A204.1 (cell line): ENCODE measurements at regions not wholly inside any gene's neighbourhood (a gene's known extent, or its start where the extent isn't known, plus 50 kb on each side); places are given as distances from the start of the nearest gene placed in this dataset.

Experiments
- FAIRE-seq: peaks from 2 replicates; lab custom pipeline; 2012; peaks lifted over from hg19 to GRCh38; lab: Jason Lieb, UNC

DNA sequence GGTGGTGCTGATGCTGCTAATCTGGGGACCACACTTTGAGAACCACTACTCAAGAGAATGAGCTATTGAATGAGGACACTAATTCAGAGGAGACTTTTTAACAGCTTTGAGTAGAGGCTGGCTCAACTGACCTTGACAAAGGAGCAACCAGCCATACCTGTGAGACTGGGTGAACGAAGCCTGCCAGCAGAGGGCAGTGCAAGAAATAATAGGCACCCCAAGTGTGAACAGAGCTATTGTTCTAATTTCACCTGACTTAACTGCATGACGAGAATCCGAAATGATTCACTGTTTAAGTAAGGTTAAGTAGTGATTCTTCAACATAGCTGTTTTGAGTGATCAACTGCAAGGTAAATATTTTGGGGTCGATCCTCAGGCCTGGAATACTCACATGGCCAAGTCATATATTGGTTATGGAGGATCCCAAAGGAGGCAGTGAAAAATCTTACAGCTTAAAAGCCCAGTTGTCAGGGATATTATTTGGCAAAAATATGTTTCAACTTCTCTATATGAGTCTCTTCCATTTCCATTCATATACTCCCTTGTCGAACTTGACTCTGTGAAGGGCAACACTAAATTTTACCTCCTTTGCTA, 550.5 kb upstream of the MARCKS start:
- no peak for FAIRE-seq

DNA sequence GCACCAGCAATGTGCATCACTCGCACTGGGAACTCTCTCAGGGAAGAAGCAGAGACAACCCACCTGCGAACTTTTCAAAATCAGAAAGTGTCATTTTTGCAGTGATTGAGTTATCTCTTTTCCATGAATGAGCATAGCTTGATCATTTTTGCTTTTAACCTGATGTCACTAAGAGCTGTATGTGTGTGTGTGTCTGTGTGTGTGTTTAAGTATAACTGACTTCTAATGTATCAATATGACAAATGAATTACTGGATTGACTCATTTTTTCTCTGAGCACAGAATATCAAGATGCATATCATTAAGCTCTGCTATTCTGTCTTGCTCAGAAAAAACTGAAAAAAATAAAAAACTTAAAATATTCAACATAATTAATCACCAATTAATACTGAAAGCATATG, 548.9 kb upstream of the MARCKS start:
- no peak for FAIRE-seq

- FAIRE-seq: no peak
Measured at GRCh38 chr6:113313841-113314240, 543.3 kb upstream of the MARCKS start.

- FAIRE-seq: no peak
Measured at GRCh38 chr6:113315165-113315564, 542.0 kb upstream of the MARCKS start.

DNA sequence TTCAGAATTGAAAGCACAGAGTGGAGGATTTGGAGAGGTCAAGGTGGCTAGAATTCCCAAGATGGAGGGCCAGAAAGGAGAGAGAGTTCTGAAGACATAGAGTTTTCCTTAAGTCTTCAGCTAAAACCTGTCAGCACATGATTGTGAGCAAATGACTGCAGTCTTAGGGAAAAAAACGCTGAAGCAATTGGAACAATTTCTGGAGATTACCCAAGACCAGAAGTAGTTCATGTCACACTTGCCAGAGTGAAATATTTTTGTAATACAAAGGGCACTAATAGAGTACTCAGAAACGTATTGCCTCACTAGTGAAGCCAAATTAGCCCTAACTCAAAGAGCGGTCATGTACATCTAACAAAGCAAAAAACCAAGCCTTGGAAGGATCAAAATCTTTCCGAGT, 541.3 kb upstream of the MARCKS start:
- FAIRE-seq: no peak

DNA sequence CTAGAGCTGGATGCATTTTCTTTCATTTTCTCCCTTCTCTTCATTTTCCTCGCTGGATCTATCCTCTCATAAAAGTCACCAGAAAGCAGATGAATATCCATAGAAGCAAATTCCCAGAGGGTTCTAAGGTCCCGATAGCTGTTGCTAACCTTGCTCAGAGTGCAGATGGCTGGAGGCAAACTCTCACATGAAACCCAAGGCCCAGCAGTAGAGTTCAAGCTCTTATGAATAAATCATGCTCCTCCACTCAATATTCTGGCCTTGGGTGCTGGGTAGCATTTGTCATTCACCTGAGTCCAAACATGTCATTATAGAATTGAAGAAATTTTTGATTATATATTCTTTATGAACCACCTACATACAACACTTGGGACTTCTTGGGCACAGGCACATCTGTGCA, 539.7 kb upstream of the MARCKS start:
- FAIRE-seq: no peak

- no peak for FAIRE-seq
Measured at GRCh38 chr6:113317891-113318574, 539.1 kb upstream of the MARCKS start.

- FAIRE-seq: no peak
Measured at GRCh38 chr6:113318575-113318917, 538.6 kb upstream of the MARCKS start.

DNA sequence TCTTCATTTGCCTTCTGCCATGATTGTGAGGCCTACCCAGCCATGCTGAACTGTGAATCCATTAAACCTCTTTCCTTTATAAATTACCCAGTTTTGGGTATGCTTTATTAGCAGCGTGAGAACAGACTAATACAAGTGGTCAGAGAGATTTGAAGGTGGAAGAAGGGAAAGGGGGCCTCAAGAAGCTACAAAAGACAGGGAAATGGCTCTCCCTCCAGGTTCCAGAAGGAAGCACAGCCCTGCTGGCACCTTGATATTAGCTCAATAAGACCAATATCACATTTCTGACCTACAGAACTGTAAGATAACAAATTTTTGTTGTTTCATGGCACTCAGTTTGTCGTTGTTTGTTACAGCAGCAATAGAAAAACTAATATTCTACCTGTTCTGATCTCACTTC, 536.5 kb upstream of the MARCKS start:
- no peak for FAIRE-seq

- no peak for FAIRE-seq
Measured at GRCh38 chr6:113326781-113327180, 530.4 kb upstream of the MARCKS start.

GRCh38 chr6:113328886-113329381, 528.2 kb upstream of the MARCKS start:
- FAIRE-seq: no peak

GRCh38 chr6:113329942-113330635, 527.1 kb upstream of the MARCKS start:
- FAIRE-seq: no peak

DNA sequence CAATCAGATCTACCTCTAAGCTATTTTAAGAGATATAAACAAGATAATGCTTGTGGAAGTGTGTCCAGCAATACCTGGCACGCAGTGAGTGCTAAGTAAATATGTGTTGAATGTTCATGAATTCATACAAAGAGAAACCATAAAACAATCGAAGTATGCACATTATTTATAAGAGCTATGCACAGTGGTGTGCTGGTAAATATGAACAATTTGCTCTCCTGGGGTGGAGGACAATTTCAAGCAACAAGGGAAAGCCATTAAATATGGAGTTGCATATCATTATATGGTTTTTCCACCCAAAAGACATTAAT, 526.6 kb upstream of the MARCKS start:
- no peak for FAIRE-seq

- no peak for FAIRE-seq
Measured at GRCh38 chr6:113331021-113331420, 526.1 kb upstream of the MARCKS start.

DNA sequence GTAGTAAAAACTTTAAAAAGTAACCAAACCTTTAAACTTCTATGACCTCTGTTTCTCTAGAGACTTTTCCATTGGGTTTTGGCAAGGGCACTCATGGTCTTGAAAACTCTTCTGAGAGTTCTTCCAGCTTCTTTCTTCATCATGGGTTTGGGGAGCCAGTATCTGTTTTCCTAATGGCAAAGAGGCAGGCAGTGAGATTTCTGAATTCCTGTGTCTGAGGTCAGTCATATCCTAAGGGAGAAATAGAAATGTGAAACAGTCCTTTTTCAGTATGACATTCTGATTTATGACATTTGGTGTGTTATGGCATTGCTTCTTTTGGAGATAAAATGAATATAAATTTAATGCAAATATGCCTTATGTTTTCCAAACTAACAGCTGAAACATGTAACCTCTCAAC, 518.5 kb upstream of the MARCKS start:
- no peak for FAIRE-seq

DNA sequence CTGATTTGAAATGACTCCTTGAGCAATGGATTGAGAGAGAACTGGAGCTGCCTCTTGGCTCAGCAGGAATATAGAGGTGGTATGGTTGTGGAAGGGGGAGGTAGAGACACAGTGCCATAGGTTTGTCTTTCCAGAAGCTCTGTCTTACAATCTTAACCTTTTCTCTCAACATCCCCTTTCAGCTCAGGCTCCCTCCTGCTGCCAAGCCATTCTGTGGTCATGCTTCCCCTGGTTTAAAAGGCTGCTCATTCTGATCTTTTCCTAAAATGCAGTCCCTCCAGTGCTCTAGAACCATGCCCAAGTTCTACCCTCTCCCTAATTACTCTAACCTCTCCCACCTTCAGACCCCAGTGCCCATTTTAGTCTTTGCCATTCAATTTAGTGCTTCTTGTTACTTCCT, 517.9 kb upstream of the MARCKS start:
- no peak for FAIRE-seq

DNA sequence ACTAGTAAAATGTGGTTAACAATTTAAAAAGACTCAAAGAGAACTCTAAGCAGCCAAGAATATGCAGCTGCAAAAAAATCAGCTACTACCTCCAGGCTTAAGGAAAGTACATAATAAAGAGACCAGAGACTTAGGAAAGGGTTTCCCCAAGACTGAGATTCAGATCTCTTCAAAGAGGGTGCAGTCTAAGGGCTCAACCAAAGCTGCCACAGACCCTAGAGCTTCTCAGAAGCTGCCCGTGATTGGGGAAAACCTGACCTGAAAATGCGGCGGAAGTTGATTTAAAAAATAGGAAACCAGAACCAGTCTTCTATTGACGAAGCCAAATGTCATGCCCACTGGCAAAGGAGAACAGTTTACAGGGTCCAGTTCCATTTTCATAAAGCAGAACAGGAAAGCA, 516.8 kb upstream of the MARCKS start:
- FAIRE-seq: no peak

DNA sequence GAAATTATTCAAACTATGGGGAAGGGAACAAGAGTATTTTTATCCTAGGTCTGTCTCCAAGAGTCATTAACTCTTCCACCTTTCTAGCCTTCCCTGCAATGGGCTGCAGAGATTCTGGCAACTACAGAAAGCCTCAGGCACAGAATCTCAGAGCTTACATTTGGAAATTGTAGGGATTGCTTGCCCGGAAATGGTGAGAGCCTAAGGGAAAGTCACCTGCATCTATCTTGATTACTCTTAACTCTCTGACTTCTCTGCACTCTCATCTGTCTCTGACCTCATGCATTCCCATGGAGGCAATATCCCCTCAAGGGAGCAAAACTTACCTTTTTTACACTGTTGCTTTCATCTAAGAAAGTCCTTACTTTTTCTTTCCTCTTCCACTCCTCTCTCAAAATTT, 513.2 kb upstream of the MARCKS start:
- no peak for FAIRE-seq

DNA sequence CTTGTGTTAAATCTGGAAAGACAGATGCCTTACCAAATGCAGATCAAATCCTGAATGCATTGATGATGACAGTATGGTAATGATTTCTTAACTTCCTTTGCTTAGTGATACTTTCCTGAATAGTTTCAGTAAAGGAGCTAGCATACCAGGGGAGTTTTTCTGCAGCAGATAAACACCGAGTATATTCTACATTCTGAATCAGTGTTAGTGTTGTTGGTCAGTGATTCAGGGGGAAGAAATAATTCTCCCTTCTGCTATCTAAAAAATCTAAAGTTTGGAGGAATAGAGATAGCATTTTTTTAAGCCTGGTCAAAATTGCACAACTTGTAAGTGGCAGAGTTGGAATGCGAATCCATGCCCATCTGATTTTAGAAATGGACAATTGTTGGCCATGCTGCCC, 512.2 kb upstream of the MARCKS start:
- FAIRE-seq: no peak

DNA sequence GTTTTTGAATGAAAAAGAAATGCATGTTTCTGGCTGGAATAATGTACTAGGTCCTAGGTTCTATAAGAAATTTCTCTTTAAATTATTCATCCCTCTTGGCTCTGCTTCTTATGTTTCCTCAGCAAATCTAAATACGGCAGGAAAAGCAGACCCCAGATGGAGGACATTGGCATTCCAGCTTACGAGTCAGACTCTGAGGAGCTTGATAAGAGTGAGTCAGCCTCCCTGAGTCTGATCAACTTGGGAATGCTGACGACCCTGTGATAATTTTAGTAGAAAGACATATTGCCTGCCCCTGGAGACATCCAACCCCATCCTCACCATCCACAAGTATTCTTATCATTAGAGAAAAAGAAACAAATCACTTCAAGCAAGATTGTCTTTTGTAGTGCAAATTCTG, 509.7 kb upstream of the MARCKS start:
- FAIRE-seq: no peak

- FAIRE-seq: no peak
Measured at GRCh38 chr6:113350461-113350860, 506.7 kb upstream of the MARCKS start.

DNA sequence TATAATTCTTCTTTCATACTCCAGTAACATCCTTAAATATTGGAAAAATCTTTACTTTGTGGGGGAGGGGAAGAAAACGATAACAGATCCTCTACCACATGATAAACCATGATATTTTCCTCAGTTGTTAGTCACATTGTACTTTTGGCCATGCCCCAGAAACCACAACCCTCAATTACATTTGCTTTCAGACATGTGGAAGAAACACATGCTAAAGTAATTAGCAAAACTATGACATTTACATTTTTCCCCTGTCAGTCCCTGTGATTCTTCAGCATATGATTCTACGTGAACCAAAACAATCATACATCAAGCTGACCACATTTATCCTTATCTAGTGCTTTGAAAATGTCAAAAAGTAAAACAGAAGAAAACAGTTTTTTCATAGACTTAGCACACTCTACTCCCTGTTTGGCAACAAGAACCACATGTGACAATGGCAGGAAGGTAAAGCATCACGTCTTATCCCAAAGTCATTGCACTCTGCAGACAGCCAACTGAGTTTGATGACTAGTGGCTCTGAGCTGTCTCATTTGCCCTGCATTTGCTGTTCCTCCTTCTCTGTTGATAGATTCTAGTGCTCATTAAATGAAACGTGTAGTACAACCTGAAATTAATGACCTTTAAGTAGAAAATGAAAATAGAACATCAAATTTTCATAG, 505.8 kb upstream of the MARCKS start:
- FAIRE-seq: no peak

DNA sequence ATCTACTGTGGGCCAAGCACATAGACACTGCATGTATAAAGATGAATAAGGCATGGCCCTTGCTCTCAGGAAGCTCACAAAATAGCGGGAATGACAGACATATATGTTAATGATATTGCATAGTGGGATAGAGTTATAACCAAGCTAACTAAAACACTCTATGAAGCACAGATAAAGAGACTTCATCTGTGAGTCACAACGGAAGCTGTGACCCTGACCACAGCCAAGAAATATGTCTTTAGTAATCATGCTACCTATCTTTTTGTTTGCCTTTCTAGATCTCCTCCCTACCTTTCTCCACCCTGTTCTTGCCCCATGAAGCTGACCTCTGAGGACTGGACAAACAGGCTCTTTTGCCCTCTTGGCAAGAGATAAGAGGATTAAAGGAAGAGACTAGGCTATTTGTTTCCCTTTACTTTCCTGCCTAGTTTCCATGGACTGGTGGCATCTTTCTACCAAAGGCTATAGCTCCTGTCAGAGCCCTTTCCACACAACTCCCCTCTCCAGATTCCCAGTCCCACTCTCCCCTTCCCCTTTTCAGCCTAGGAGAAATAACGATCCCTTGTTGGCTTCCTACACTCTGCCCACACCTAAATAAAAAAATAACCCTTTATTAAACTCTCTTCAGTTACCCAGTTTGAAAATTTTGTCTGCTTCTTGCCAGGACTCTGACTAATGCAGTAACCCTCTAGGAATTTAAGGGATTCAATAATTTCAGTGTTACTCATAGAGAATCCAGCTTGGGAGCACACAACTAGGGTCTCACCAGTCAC, 504.9 kb upstream of the MARCKS start:
- FAIRE-seq: no peak
